B cell (primary cell): ENCODE measurements at regions not wholly inside any gene's neighbourhood (a gene's known extent, or its start where the extent isn't known, plus 50 kb on each side); places are given as distances from the start of the nearest gene placed in this dataset.

Source experiments
- ATAC-seq: fragments of 200-7000 bp; cut with Tn5 transposase; one replicate; pipeline ENCODE4 v1.10.0; 2021; ENCODE audit warnings: low read depth, mild to moderate bottlenecking, moderate number of reproducible peaks, moderate library complexity
- CTCF ChIA-PET: fragments of 350-600 bp; sonication (Branson Sonifier 250); formaldehyde crosslinking; loops from one replicate; lab custom pipeline; 2021; ENCODE audit warnings: antibody characterized with exemption, inconsistent platforms; lab: Charles Lee
- POLR2A ChIA-PET: fragments of 350-600 bp; sonication (Branson Sonifier 250); formaldehyde crosslinking; loops from one replicate; lab custom pipeline; 2021; ENCODE audit warnings: antibody characterized with exemption; lab: Charles Lee
- DNase-seq: peaks from one replicate; pipeline ENCODE4 v3.0.0; 2013
- H2AFZ ChIP-seq: 2 replicates; pipeline ENCODE4 v1.6.1; 2012; ENCODE audit warnings: mild to moderate bottlenecking, low read depth, low read length; ENCODE audit not compliant: insufficient read depth, poor library complexity, severe bottlenecking
- H3K27ac ChIP-seq, 2 donors: 1 replicate in 1 of 2; 2 replicates in 1 of 2; pipeline ENCODE4 v1.5.1; 2012 to 2013; ENCODE audit warnings: low read length in 2 of 2, mild to moderate bottlenecking in 2 of 2, moderate library complexity in 1 of 2
- H3K27me3 ChIP-seq, 4 experiments: fragments of 200-600 bp in 1 of 4; sonication (generic) in 1 of 4; replicated peaks in 1 of 4; 1 replicate in 2 of 4; 2 replicates in 2 of 4; pipeline versions ENCODE4 v1.6.1 to v1.7.0; 2013 to 2016; ENCODE audit warnings: low read length in 3 of 4, mild to moderate bottlenecking in 2 of 4, mixed read lengths in 1 of 4, moderate library complexity in 1 of 4; ENCODE audit not compliant: insufficient read depth in 4 of 4, control insufficient read depth in 3 of 4; ENCODE audit errors: control extremely low read depth in 1 of 4
- H3K36me3 ChIP-seq, 2 experiments: replicated peaks in 1 of 2; 1 replicate in 1 of 2; 2 replicates in 1 of 2; pipeline versions ENCODE4 v1.6.1 to v1.7.1; 2013; ENCODE audit warnings: low read length in 1 of 2; ENCODE audit not compliant: insufficient read depth in 2 of 2, control insufficient read depth in 1 of 2; ENCODE audit errors: control extremely low read depth in 1 of 2, extremely low read depth in 1 of 2
- H3K4me1 ChIP-seq, 2 donors: fragments of 200-600 bp in 1 of 2; sonication (generic) in 1 of 2; 1 replicate in 1 of 2; 2 replicates in 1 of 2; pipeline versions ENCODE4 v1.5.1 to v1.6.1; 2013 to 2017; ENCODE audit warnings: low read length in 2 of 2; ENCODE audit not compliant: control insufficient read depth in 2 of 2, insufficient read depth in 2 of 2
- H3K4me2 ChIP-seq: replicated peaks from 2 replicates; pipeline ENCODE3; 2012; ENCODE audit warnings: mild to moderate bottlenecking, low read depth, low read length; ENCODE audit not compliant: poor library complexity, severe bottlenecking
- H3K4me3 ChIP-seq, 5 experiments: fragments of 200-600 bp in 1 of 5; sonication (generic) in 1 of 5; 1 replicate in 3 of 5; 2 replicates in 2 of 5; pipeline versions ENCODE4 v1.5.1 to v1.7.0; 2011 to 2016; ENCODE audit warnings: low read length in 4 of 5, mild to moderate bottlenecking in 4 of 5, low read depth in 2 of 5, control low read depth in 1 of 5, moderate library complexity in 1 of 5; ENCODE audit not compliant: insufficient read depth in 1 of 5; ENCODE audit errors: control extremely low read depth in 1 of 5, extremely low read depth in 1 of 5
- H3K79me2 ChIP-seq: fragments of 200-600 bp; sonication (generic); one replicate; pipeline ENCODE4 v1.6.0; 2016; ENCODE audit warnings: low read length; ENCODE audit not compliant: control insufficient read depth, insufficient read depth
- H3K9ac ChIP-seq: fragments of 200-600 bp; sonication (generic); 2 replicates; pipeline ENCODE4 v1.6.1; 2017; ENCODE audit warnings: mild to moderate bottlenecking, low read length, moderate library complexity
- H3K9me3 ChIP-seq, 3 donors: one replicate each; pipeline versions ENCODE4 v1.6.1 to v1.7.1; 2013; ENCODE audit warnings: low read length in 2 of 3; ENCODE audit not compliant: control insufficient read depth in 2 of 3, insufficient read depth in 1 of 3; ENCODE audit errors: control extremely low read depth in 1 of 3
- H4K20me1 ChIP-seq: 2 replicates; pipeline ENCODE4 v1.6.0; 2012; ENCODE audit warnings: mild to moderate bottlenecking, low read length; ENCODE audit not compliant: insufficient read depth, control insufficient read depth, poor library complexity, severe bottlenecking
- H3K27ac Mint-ChIP-seq: one replicate; pipeline ENCODE4 v1.8.0; 2021; ENCODE audit warnings: mixed read lengths
- H3K27me3 Mint-ChIP-seq: one replicate; pipeline ENCODE4 v1.8.0; 2021; ENCODE audit warnings: mixed read lengths
- H3K4me1 Mint-ChIP-seq: one replicate; pipeline ENCODE4 v1.8.0; 2021; ENCODE audit warnings: mixed read lengths
- H3K4me3 Mint-ChIP-seq: one replicate; pipeline ENCODE4 v1.8.0; 2021; ENCODE audit warnings: mixed read lengths
- H3K9me3 Mint-ChIP-seq: one replicate; pipeline ENCODE4 v1.8.0; 2022; ENCODE audit warnings: mixed read lengths; ENCODE audit not compliant: insufficient read depth
- CTCF ChIP-seq: fragments of 200-600 bp; IDR thresholded peaks from one replicate; pipeline ENCODE4 v1.8.0; 2022; ENCODE audit warnings: antibody characterized with exemption, mild to moderate bottlenecking
- EZH2 ChIP-seq: IDR thresholded peaks from 2 replicates; pipeline ENCODE4 v1.6.1; 2012; ENCODE audit warnings: borderline replicate concordance, low read depth, mild to moderate bottlenecking, moderate library complexity, low read length; ENCODE audit not compliant: insufficient read depth, poor library complexity, severe bottlenecking
- WGBS: methylation state at CpG from one replicate; pipeline ENCODE4 v1.1.5; 2013; ENCODE audit warnings: missing lambda C conversion rate; ENCODE audit not compliant: insufficient coverage; 5-methylcytosine and 5-hydroxymethylcytosine counted together
- intact Hi-C: fragments of 100-400 bp; cut with micrococcal nuclease; formaldehyde crosslinking; loops from one replicate; pipeline ENCODE4 v1.10.0; 2022

DNA sequence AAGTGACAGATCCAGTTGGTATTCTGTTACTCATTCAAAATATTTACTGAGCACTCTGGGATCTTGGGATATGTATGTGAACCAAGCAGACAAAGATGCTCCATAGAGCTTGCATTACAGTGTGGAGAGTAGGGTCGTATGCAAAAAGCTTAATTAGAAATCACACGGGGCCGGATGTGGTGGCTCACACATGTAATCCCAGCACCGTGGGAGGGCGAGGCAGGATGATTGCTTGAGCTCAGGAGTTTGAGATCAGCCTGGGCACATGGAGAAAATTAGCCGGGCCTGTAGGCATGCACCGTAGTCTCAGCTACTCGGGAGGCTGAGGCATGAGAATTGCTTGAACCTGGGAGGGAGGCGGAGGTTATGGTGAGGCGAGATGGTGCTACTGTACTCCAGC lies 68.7 kb upstream of the MB21D2 start:
- H3K9ac ChIP-seq, result no peak overlapping the region
- H3K79me2 ChIP-seq, result no peaks in the 10 kb centered on the region
- no peaks in the 10 kb centered on the region for H3K9me3 ChIP-seq
- intact Hi-C loops, result no loop called here
- no peak for ATAC-seq
- no peak overlapping the region for H3K4me3 ChIP-seq
- no peak overlapping the region for H2AFZ ChIP-seq
- POLR2A ChIA-PET, result no interaction called here
- Mint-ChIP-seq H3K27ac (no peak overlapping the region), H3K4me1 (no peaks in the 10 kb centered on the region), H3K9me3 (no peaks in the 10 kb centered on the region), H3K27me3 (no peaks in the 10 kb centered on the region), H3K4me3 (no peak overlapping the region)
- CTCF ChIA-PET, result no interaction called here
- TF ChIP-seq EZH2 (no peak), CTCF (no peak)
- no peak overlapping the region for H3K27ac ChIP-seq
- no peaks in the 10 kb centered on the region for H3K27me3 ChIP-seq
- 92% methylated on average over 10 of the region's 10 CpGs for WGBS
- H3K4me2 ChIP-seq, result no peak overlapping the region
- no peaks in the 10 kb centered on the region for H3K36me3 ChIP-seq
- H3K4me1 ChIP-seq, result no peaks in the 10 kb centered on the region
- no peak for DNase-seq
- no peaks in the 10 kb centered on the region for H4K20me1 ChIP-seq

DNA sequence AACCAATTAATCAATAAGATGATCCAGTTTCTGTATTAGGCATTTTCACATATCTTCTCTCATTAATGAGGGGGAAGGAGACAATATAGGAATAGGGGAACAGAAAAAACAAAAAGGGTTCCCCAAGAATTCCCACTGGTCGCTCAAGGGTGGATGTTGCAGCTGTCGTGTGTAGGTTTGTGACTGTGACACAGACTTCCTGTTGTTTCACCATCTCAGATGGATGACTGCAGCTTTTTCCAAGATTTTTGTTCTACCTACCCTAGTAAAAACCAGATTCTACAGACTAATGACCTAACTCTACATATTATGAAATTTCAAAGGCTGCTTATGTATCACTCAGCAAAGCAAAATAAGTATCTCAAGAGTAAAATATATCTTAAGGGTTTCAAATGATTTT lies 73.7 kb upstream of the MB21D2 start:
- no peak overlapping the region for H3K27ac Mint-ChIP-seq
- no peak for DNase-seq
- H3K27ac ChIP-seq, result no peak overlapping the region

More for the DNA sequence above, 73.7 kb upstream of the MB21D2 start:
- no peaks in the 10 kb centered on the region for H3K27me3 Mint-ChIP-seq
- no peaks in the 10 kb centered on the region for H3K9me3 Mint-ChIP-seq
- Histone ChIP-seq H3K4me1 (no peaks in the 10 kb centered on the region), H3K4me3 (no peak overlapping the region), H4K20me1 (no peaks in the 10 kb centered on the region), H3K27me3 (no peaks in the 10 kb centered on the region), H3K4me2 (no peak overlapping the region), H3K36me3 (no peaks in the 10 kb centered on the region), H3K79me2 (no peaks in the 10 kb centered on the region), H3K9me3 (no peaks in the 10 kb centered on the region), H2AFZ (no peak overlapping the region), H3K9ac (no peak overlapping the region)
- intact Hi-C loops, result no loop called here
- ATAC-seq, result no peak
- H3K4me3 Mint-ChIP-seq, result no peak overlapping the region
- WGBS, result 92% methylated on average over 2 of the region's 2 CpGs
- POLR2A ChIA-PET, result no interaction called here
- CTCF ChIA-PET, result no interaction called here
- no peaks in the 10 kb centered on the region for H3K4me1 Mint-ChIP-seq
- TF ChIP-seq EZH2 (no peak), CTCF (no peak)
